ENCODE measurements at regions not wholly inside any gene's neighbourhood (a gene's known extent, or its start where the extent isn't known, plus 50 kb on each side); places are given as distances from the start of the nearest gene placed in this dataset.
"Not testable (repeated sequence)": the region's sequence is repeated elsewhere in the genome, so short reads cannot be mapped to it uniquely, and the experiment has no call there.

DNA sequence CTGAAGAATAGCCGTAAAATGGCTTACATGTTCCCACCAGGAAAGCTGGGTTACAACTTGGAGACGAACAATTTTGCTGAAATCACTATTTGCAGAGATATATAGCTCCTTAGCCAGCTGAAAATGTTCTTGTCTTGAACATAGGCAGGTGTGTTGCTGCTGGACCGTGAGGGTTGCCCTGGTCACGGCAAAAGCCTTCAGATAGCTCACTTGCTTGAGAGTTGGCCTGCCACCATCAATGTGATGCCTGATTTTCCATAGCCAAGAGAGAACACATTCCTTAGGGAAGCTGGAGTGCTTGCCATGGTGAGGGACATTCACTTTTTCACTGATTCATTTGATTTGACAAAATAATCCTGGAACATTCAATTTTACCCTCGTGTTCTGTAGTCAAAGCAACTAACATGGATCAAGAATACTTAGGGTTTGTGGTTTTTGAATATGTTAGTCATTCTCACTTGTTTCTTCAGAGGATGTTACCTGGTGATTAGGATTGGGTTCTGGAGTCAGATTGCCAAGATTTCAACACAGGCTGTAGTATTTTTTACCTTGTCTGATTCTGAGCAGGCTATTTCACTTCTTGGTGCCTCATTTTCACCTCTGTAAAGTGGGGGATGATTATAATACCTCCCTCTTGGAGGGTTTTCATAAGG is 536.9 kb downstream of the RAPGEF2 start:
- DNase-seq (ENCODE audit: low spot score), result no peak

DNA sequence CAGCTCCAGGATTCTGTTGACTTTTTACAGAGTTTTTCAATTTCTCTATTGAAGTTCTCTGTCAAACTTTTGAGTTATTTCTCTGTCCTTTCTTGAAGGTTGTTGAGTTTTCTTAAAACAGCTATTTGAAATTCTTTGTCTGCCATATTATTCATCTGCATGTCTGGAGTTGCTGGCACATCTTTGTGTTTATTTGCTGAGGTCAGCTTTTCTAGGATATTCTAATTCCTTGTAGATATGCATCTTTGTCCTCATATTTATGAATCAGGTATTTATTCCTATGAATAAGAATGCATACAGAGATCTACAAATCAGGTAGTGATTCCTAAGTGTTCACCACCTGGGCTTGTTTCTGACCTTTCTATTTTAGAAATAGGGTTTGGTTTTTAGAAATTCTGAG is 546.4 kb downstream of the RAPGEF2 start:
- DNase-seq (ENCODE audit: low spot score), result no peak

GRCh38 chr4:159652871-159653270 is 550.0 kb downstream of the RAPGEF2 start:
- DNase-seq (ENCODE audit: low spot score), result no peak

DNA sequence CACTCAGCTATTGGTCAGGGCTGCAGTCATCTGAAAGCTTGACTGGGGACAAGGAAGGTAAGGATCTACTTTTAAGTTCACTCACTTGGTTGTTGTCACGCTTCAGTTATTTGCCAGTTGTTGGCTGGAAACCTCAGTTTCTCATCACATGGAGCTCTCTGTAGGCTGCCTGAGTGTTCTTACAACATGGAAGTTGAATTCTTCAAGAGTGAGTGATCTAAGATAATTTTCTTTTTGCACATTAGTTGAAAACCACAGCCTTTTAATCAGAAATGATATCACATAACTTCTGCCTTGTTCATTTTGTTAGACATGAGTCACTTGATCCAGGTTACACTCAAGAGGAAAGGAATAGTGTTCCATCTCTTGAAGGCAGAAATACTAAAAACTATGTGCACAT is 552.7 kb downstream of the RAPGEF2 start:
- DNase-seq (ENCODE audit: low spot score), result peak; percentile 9

GRCh38 chr4:159669094-159669493 is 566.2 kb downstream of the RAPGEF2 start:
- no peak for DNase-seq (ENCODE audit: low spot score)

- no peak for DNase-seq (ENCODE audit: low spot score)
Measured at GRCh38 chr4:159673221-159673620, 570.3 kb downstream of the RAPGEF2 start.

GRCh38 chr4:159674241-159674640 is 571.4 kb downstream of the RAPGEF2 start:
- no peak for DNase-seq (ENCODE audit: low spot score)

GRCh38 chr4:159677521-159677920 is 574.6 kb downstream of the RAPGEF2 start:
- no peak for DNase-seq (ENCODE audit: low spot score)

GRCh38 chr4:159682996-159683395 is 580.1 kb downstream of the RAPGEF2 start:
- DNase-seq (ENCODE audit: low spot score), result no peak

- DNase-seq (ENCODE audit: low spot score), result no peak
Measured at GRCh38 chr4:159684061-159684460, 581.2 kb downstream of the RAPGEF2 start.

DNA sequence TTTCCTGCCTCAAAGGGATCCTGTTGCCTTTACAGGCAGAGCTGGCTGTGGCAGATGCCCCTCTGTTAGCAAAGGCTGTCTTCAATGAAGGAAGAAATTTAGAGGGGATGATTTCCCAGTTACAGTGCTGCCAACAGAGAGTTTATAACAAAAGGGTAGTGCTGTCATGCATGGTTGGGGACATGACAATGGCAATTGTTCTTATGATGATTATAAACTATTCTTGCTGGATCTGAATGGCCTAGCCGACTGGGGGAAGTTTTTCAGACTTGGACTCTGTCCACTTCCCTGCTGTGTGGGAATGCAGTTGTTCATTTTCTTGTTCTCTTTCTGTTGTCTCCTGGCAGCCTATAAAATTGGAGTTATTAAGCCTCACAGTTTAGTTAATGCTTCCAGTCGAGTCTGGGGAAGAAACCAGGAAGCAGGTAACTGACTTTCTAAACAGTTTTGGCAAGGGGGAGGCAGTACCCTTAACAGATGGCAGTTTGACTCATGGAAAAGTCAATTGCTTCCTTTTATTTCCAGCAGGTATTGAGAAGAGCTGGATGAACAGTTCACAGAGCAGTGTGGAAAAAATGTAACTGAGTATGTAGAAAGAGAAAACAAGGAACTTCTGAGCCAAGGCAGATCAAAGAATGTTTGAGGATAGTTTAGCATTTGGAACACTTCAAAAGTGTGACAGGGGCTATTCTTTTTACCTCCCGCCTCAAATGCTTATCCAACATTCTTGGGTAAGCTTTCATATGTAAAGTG is 582.6 kb downstream of the RAPGEF2 start:
- no peak for DNase-seq (ENCODE audit: low spot score)

DNA sequence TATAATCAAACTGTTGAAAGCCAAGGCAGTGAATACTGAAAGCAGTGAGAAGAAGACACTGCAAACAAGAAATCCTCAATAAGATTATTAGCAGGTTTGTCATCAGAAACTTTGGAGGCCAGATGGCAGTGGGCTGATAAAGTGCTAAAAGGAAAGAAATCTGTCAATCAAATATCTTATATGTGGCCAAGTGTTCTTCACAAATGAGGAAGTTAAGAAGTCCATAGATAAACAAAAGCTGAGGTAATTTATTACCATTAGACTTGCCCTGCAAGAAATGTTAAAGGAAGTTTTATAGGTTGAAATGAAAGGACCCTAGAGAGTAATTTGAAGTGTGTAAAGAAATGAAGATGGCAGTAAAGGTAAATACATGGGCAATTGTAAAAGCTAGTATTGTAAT is 586.6 kb downstream of the RAPGEF2 start:
- DNase-seq (ENCODE audit: low spot score), result peak; percentile 25

DNA sequence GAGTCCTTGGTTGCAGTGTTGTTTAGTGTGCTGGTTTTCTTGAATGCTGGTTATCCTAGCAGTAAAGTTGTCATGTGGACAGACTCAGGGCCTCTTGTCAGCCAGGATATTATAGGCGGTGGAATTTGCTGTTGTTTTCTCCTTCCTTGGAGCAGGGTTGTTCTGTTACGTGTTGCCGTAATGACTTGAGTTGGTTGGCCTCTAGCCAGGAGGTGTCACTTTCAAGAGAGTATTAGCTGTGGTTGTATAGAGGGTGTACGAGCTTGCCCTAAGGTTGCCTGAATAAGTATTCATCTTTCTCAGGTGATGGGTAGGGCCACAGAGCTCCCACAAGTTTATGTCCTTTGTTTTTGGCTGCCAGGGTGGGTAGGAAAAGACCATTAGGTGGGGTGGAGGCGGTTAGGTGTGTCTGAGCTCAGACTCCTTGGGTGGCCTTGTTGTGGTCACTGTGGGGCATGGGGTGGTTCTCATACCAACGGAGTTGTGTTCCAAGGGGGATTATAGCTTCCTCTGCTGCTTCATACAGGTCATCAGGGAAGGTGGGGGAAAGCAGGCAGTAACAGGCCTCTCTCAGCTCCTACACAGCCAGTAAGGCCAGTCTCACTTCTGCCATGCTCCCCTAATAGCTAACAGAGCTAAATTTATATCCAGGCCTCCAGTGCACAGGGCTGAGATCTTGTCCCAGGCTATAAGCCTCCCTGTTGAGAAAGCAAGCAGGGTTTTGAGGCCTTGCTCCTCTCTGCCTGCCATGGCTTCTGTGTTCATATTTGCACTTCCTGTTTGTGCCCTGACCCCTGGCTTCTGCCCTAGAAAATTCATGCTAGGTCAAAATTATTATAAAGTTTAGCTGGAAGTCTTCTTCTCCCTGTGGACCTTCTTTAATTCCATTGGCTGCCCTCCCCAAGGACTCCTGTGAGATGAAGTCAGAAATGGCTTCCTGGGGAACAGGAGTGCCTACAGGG is 594.7 kb downstream of the RAPGEF2 start:
- DNase-seq (ENCODE audit: low spot score), result peak; percentile 48

DNA sequence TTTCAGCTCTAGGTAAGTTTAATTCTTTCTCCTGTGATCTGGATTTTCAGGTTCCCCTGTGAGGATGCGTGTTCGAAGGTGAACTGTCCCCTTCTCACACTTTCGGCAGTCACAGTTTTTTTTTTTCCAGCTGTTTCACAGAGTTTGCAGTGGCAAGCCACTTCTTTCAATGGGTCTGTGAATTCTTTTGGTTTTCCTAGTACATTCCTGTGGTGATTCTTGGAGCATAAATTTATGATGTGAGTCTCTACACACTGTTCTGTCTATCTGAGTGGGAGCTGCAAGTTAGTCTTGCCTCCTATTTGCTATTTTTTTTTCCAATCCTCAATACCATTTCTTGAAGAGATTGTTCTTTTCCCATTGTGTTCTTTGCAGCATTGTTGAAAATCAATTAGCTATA is 595.5 kb downstream of the RAPGEF2 start:
- peak; percentile 19 for DNase-seq (ENCODE audit: low spot score)

DNA sequence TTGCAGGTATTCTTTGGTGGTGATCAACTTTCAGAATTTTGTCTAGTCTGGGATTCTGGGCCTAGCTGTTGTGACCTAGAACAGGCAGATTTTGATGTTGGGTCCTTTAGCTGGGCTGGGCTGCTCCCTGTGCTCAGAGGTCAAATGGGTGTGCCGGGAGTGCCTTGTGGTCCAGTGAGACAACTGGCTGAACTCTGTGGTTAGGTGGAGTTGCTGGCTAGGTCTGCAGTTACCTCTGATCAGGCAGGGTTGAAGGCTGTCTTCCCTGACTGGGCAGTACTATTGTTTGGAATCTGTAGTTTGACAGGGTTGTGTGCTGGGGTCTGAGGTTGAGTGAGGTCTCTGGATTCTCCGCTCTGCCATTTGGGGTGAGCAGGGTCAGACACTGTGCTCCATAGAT is 599.3 kb downstream of the RAPGEF2 start:
- DNase-seq (ENCODE audit: low spot score), result no peak

GRCh38 chr4:159705334-159705733 is 602.5 kb downstream of the RAPGEF2 start:
- DNase-seq (ENCODE audit: low spot score), result no peak

DNA sequence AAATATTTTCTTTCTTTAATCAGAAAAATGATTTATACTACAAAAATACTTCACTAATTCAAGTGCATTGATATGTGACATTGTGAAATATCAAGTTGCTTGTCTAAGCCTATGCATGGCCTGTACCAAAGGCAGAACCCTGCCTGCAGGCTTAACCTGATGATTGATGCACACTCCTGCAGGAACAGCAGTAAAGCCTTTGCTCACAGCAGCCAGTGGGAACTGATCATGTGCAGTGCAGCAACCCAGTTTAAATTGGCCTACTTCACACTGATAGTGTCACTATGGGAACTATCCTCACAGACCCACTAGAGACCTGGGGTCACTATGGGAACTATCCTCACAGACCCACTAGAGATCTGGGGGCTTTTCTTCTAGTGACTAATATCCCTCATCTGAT is 603.8 kb downstream of the RAPGEF2 start:
- no peak for DNase-seq (ENCODE audit: low spot score)

- not testable (repeated sequence) for DNase-seq (ENCODE audit: low spot score)
Measured at GRCh38 chr4:159715180-159715579, 612.3 kb downstream of the RAPGEF2 start.

- no peak for DNase-seq (ENCODE audit: low spot score)
Measured at GRCh38 chr4:159719531-159719930, 616.7 kb downstream of the RAPGEF2 start.

GRCh38 chr4:159722052-159722451 is 619.2 kb downstream of the RAPGEF2 start:
- DNase-seq (ENCODE audit: low spot score), result no peak

DNA sequence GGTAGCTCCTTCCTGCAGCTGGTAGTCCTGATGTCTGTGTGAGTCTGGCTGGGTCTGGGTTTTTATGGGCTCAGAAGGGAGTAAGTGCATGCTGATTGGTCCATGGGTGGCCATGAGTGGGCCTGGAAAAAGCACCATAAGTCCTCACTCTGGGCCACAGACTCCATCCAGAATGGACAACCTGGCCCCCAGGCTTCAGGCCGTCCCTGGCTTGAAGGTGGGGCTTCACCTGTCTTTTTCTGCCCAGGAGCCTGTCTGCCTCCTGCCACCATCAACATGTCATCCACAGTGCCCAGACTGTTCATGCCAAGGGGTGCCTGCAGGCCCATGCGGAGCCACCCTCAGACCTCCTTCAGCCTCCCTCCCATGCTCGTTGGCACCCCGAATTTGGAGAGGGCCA is 620.0 kb downstream of the RAPGEF2 start:
- DNase-seq (ENCODE audit: low spot score), result no peak

- no peak for DNase-seq (ENCODE audit: low spot score)
Measured at GRCh38 chr4:159723341-159724048, 620.6 kb downstream of the RAPGEF2 start.
